ENCODE measurements at regions not wholly inside any gene's neighbourhood (a gene's known extent, or its start where the extent isn't known, plus 50 kb on each side); places are given as distances from the start of the nearest gene placed in this dataset.

DNA sequence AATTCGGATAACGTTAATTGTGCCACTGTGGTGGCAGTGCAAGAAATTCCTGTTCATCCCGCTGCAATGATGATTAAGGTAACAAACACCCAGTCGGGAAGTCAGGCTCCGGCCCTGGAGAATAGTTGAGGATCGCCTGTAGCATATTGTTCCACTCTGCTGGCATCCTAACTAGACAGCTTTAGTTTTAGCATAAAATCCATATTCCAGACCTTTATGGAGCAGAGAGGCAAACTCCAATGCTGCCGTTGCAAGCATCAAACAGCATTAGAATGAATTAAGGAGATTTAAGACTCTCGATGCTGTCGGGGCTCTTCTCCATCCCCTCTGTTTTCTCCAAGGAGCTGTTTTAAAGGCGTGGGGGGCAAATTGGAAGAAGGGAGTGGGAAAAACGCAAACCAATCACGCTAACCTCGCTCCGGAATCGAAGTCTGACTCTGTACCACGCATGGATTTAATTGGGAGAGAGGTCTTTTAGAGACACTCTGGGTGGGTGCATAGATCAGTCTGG lies 660.4 kb downstream of the VRK1 start:
- TF ChIP-seq EZH2 (IDR thresholded peaks at IDR 0.05; ENCODE audit: insufficient read depth, poor library complexity, severe bottlenecking) (no peak), EZH2phosphoT487 (IDR thresholded peaks at IDR 0.05; ENCODE audit: insufficient read depth, low read depth) (no peak)

Measured in GM23248 (cell line).